HCT116 (cell line): ENCODE measurements at regions not wholly inside any gene's neighbourhood (a gene's known extent, or its start where the extent isn't known, plus 50 kb on each side); places are given as distances from the start of the nearest gene placed in this dataset.

ENCODE experiments used
- ATAC-seq: fragments of 200-7000 bp; cut with Tn5 transposase; 2 replicates; pipeline ENCODE4 v1.9.1; 2020; ENCODE audit warnings: mild to moderate bottlenecking, moderate library complexity
- BruUV-seq: library from RNA; stranded (reverse); fragments of 400-500 nt; replicated peaks from 2 replicates; lab custom pipeline; 2021; lab: Mats Ljungman, UMichigan
- CTCF ChIA-PET: fragments of 300-600 bp; sonication (Branson Sonifier 250); formaldehyde crosslinking; loops from one replicate; lab custom pipeline; 2021; ENCODE audit warnings: antibody characterized with exemption; lab: Charles Lee
- POLR2A ChIA-PET: fragments of 300-600, 350-600 bp; sonication (Branson Sonifier 250); formaldehyde crosslinking; loops from one replicate; lab custom pipeline; 2021; ENCODE audit warnings: antibody characterized with exemption; lab: Charles Lee
- RAD21 ChIA-PET, 2 experiments: fragments of 300-600 bp; sonication (Branson Sonifier 250); formaldehyde crosslinking; loops; one replicate each; lab custom pipeline; 2023; ENCODE audit warnings: low total read pairs in 2 of 2; ENCODE audit not compliant: uncharacterized antibody in 2 of 2, unreplicated experiment in 2 of 2, low non-redundant PET in 1 of 2; lab: Charles Lee
- DNase-seq: peaks from one replicate; pipeline ENCODE4 v3.0.0-alpha.2; 2010; ENCODE audit warnings: low read depth, low spot score
- H2AFZ ChIP-seq: fragments of 200-600 bp; shearing (Covaris generic), sonication (generic); 2 replicates; pipeline ENCODE4 v1.6.1; 2017; ENCODE audit warnings: low read depth, mixed run types, mixed read lengths, antibody characterized with exemption, low read length; ENCODE audit not compliant: poor library complexity, severe bottlenecking
- H3K27ac ChIP-seq: 2 replicates; pipeline ENCODE4 v1.5.1; 2012; ENCODE audit warnings: low read depth, low read length
- H3K27me3 ChIP-seq: fragments of 200-600 bp; sonication (generic); 2 replicates; pipeline ENCODE4 v1.6.1; 2016; ENCODE audit warnings: mixed run types, low read length, mixed read lengths; ENCODE audit not compliant: insufficient read depth
- H3K36me3 ChIP-seq, 2 experiments: fragments of 200-500 bp in 1 of 2; fragments of 200-600 bp in 1 of 2; sonication (Bioruptor generic) in 1 of 2; sonication (generic) in 1 of 2; 2 replicates each; pipeline versions ENCODE4 v1.5.1 to v1.6.1; 2014 to 2016; ENCODE audit warnings: low read length in 2 of 2, inconsistent platforms in 1 of 2, mixed read lengths in 1 of 2, mixed run types in 1 of 2; ENCODE audit not compliant: insufficient read depth in 2 of 2, control insufficient read depth in 1 of 2
- H3K4me1 ChIP-seq, 2 experiments: fragments of 200-600 bp in 1 of 2; sonication (generic) in 1 of 2; 2 replicates each; pipeline versions ENCODE4 v1.5.1 to v1.6.1; 2012 to 2017; ENCODE audit warnings: low read length in 2 of 2, inconsistent platforms in 1 of 2, mild to moderate bottlenecking in 1 of 2, mixed read lengths in 1 of 2, mixed run types in 1 of 2, moderate library complexity in 1 of 2; ENCODE audit not compliant: insufficient read depth in 2 of 2, control insufficient read depth in 1 of 2
- H3K4me2 ChIP-seq: fragments of 200-600 bp; sonication (generic); 2 replicates; pipeline ENCODE4 v1.6.1; 2017; ENCODE audit warnings: mixed run types, low read length, mixed read lengths
- H3K4me3 ChIP-seq, 2 experiments: fragments of 200-600 bp in 1 of 2; sonication (generic) in 1 of 2; replicated peaks in 1 of 2; 2 replicates each; pipeline ENCODE4 v1.5.1; 2011 to 2016; ENCODE audit warnings: low read length in 2 of 2, control low read depth in 1 of 2, low read depth in 1 of 2, mild to moderate bottlenecking in 1 of 2, mixed read lengths in 1 of 2, mixed run types in 1 of 2
- H3K79me2 ChIP-seq: fragments of 200-600 bp; sonication (generic); 2 replicates; pipeline ENCODE4 v1.6.1; 2017; ENCODE audit warnings: mild to moderate bottlenecking, mixed run types, low read length, moderate library complexity, mixed read lengths; ENCODE audit not compliant: insufficient read depth
- H3K9ac ChIP-seq: fragments of 200-600 bp; sonication (generic); 2 replicates; pipeline ENCODE4 v1.6.1; 2016; ENCODE audit warnings: low read length, mixed read lengths
- H3K9me2 ChIP-seq: fragments of 200-600 bp; sonication (generic), shearing (Covaris generic); 2 replicates; pipeline ENCODE4 v1.6.1; 2017; ENCODE audit warnings: mixed run types, mild to moderate bottlenecking, moderate library complexity; ENCODE audit not compliant: insufficient read depth
- H3K9me3 ChIP-seq, 2 experiments: fragments of 200-500 bp in 1 of 2; fragments of 200-600 bp in 1 of 2; sonication (Bioruptor generic) in 1 of 2; sonication (generic) in 1 of 2; 2 replicates each; pipeline ENCODE4 v1.6.1; 2014 to 2017; ENCODE audit warnings: low read length in 2 of 2, mixed read lengths in 2 of 2, inconsistent platforms in 1 of 2, low read depth in 1 of 2, mild to moderate bottlenecking in 1 of 2, mixed run types in 1 of 2, moderate library complexity in 1 of 2; ENCODE audit not compliant: control insufficient read depth in 1 of 2, insufficient read depth in 1 of 2
- H4K20me1 ChIP-seq: fragments of 200-600 bp; sonication (generic), shearing (Covaris generic); 2 replicates; pipeline ENCODE4 v1.6.1; 2017; ENCODE audit warnings: mixed run types, mild to moderate bottlenecking, moderate library complexity; ENCODE audit not compliant: insufficient read depth
- CBX3 ChIP-seq: IDR thresholded peaks from 2 replicates; pipeline ENCODE4 v1.6.1; 2012; ENCODE audit warnings: low read depth
- CTCF ChIP-seq, 3 experiments: fragments of 200-600 bp in 1 of 3; sonication (generic) in 1 of 3; IDR thresholded peaks in 2 of 3; conservative IDR thresholded peaks in 1 of 3; 2 replicates each; pipeline ENCODE4 v1.5.1; 2012 to 2017; ENCODE audit warnings: low read depth in 2 of 3, low read length in 2 of 3, antibody characterized with exemption in 1 of 3, borderline replicate concordance in 1 of 3, control low read depth in 1 of 3, mild to moderate bottlenecking in 1 of 3, mixed read lengths in 1 of 3, mixed run types in 1 of 3, moderate library complexity in 1 of 3; ENCODE audit not compliant: insufficient read depth in 1 of 3
- EGR1 ChIP-seq: IDR thresholded peaks from 2 replicates; pipeline ENCODE4 v1.6.1; 2012; ENCODE audit warnings: low read depth
- EZH2 ChIP-seq: fragments of 200-600 bp; sonication (generic); IDR thresholded peaks from 2 replicates; pipeline ENCODE4 v1.6.1; 2017; ENCODE audit warnings: antibody characterized with exemption, mixed run types
- EZH2phosphoT487 ChIP-seq: fragments of 200-600 bp; IDR thresholded peaks from 2 replicates; pipeline ENCODE4 v1.6.1; 2018; ENCODE audit warnings: antibody characterized with exemption, borderline replicate concordance
- JUND ChIP-seq: IDR thresholded peaks from 2 replicates; pipeline ENCODE4 v1.6.1; 2012
- POLR2AphosphoS5 ChIP-seq: IDR thresholded peaks from 2 replicates; pipeline ENCODE4 v1.6.1; 2011; ENCODE audit warnings: mild to moderate bottlenecking, low read depth, low read length, moderate library complexity
- RAD21 ChIP-seq: IDR thresholded peaks from 2 replicates; pipeline ENCODE4 v1.6.1; 2012; ENCODE audit warnings: low read depth, mild to moderate bottlenecking
- SIN3A ChIP-seq: IDR thresholded peaks from 2 replicates; pipeline ENCODE4 v1.6.1; 2012; ENCODE audit warnings: low read depth
- TCF7L2 ChIP-seq: IDR thresholded peaks from 2 replicates; pipeline ENCODE4 v1.7.0; 2011; ENCODE audit warnings: borderline replicate concordance, inconsistent platforms; ENCODE audit not compliant: insufficient read depth, insufficient read length; ENCODE audit errors: extremely low read depth
- YY1 ChIP-seq: IDR thresholded peaks from 2 replicates; pipeline ENCODE4 v1.6.1; 2011; ENCODE audit warnings: low read length, low read depth, moderate library complexity, mild to moderate bottlenecking; ENCODE audit not compliant: insufficient replicate concordance; ENCODE audit errors: extremely low read depth
- ZBTB33 ChIP-seq: IDR thresholded peaks from 2 replicates; pipeline ENCODE4 v1.6.1; 2011; ENCODE audit warnings: mild to moderate bottlenecking, low read length, moderate library complexity; ENCODE audit not compliant: insufficient replicate concordance; ENCODE audit errors: extremely low read depth
- ZNF274 ChIP-seq: fragments of 200-500 bp; sonication (Bioruptor generic); IDR thresholded peaks from 2 replicates; pipeline ENCODE4 v1.6.1; 2014; ENCODE audit warnings: mild to moderate bottlenecking, low read depth, low read length, inconsistent platforms
- intact Hi-C: fragments of 100-400 bp; cut with micrococcal nuclease; formaldehyde crosslinking; loops from 2 replicates; pipeline ENCODE4 v1.10.0; 2022
- TF ChIP-seq, protein P1 (sequence below): IDR thresholded peaks from 2 replicates; pipeline ENCODE4 v1.6.1; 2012
- TF ChIP-seq, protein P2 (sequence below): IDR thresholded peaks from 2 replicates; pipeline ENCODE4 v1.6.1; 2012

DNA sequence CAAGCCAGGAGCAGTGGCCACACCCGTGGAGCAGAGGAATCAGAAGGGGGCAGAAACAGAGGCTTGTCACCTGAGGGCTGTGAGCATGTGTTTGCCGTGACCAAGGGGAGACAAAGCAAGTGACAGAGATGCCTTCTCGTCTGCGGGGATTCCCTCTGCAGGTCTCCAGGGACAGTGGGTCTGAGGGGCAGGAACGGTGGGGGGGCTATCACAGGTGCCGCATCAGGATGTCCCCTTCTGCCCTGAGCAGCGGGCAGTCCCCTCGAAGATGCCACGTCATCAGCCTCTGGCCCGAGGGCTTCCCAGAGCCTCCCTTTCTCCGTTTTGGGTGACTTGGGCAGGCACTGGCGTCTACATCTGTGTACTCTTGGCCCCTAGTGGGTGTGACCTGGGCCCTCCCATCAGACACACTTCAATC lies 338.7 kb downstream of the PREX1 start:
- H3K4me3 ChIP-seq = no peak overlapping the region
- no peak overlapping the region for H3K27ac ChIP-seq
- intact Hi-C loops = no loop called here
- H3K79me2 ChIP-seq = no peaks in the 10 kb centered on the region
- peaks cover 4% of the 10 kb centered on the region; the same call in 1 of the 2 replicates for H3K27me3 ChIP-seq
- no peaks in the 10 kb centered on the region for H3K9me2 ChIP-seq
- ATAC-seq (no peak), DNase-seq (no peak)
- H3K9me3 ChIP-seq = no peaks in the 10 kb centered on the region
- RAD21 ChIA-PET = no interaction called here
- no peaks in the 10 kb centered on the region for H3K36me3 ChIP-seq
- H2AFZ ChIP-seq = no peak overlapping the region
- peaks cover 0 to 14% of the 10 kb centered on the region in 2 experiments; a peak in 2 of 4 replicates for H3K4me1 ChIP-seq
- CTCF ChIA-PET = no interaction called here
- POLR2A ChIA-PET = no interaction called here
- TF ChIP-seq, protein P1, sequence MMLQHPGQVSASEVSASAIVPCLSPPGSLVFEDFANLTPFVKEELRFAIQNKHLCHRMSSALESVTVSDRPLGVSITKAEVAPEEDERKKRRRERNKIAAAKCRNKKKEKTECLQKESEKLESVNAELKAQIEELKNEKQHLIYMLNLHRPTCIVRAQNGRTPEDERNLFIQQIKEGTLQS = no peak
- TF ChIP-seq EZH2phosphoT487 (no peak), SIN3A (no peak), ZBTB33 (no peak), YY1 (no peak), JUND (no peak), RAD21 (no peak), CTCF (IDR thresholded peaks at IDR 0.05 in 2 of 3, conservative IDR thresholded peaks at IDR 0.05 in 1 of 3; ENCODE audit: borderline replicate concordance in 1 of 3, insufficient read depth in 1 of 3, low read depth in 2 of 3, low read length in 2 of 3) (no peak), TCF7L2 (no peak), EZH2 (no peak), ZNF274 (no peak), CBX3 (no peak), POLR2AphosphoS5 (no peak), EGR1 (no peak)
- TF ChIP-seq, protein P2, sequence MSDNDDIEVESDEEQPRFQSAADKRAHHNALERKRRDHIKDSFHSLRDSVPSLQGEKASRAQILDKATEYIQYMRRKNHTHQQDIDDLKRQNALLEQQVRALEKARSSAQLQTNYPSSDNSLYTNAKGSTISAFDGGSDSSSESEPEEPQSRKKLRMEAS = no peak
- peak overlapping the region; percentile 41 for H3K4me2 ChIP-seq
- no TSS peak for BruUV-seq
- no peaks in the 10 kb centered on the region for H4K20me1 ChIP-seq
- H3K9ac ChIP-seq = no peak overlapping the region
